GM10266 (cell line): ENCODE measurements at regions not wholly inside any gene's neighbourhood (a gene's known extent, or its start where the extent isn't known, plus 50 kb on each side); places are given as distances from the start of the nearest gene placed in this dataset.
"Not testable (repeated sequence)": the region's sequence is repeated elsewhere in the genome, so short reads cannot be mapped to it uniquely, and the experiment has no call there.

Experiments
- DNase-seq: peaks from one replicate; pipeline ENCODE4 v3.0.0; 2012; ENCODE audit errors: extremely low spot score
- TF ChIP-seq, protein P1 (sequence below): IDR thresholded peaks from 2 replicates; pipeline ENCODE4 v1.5.1; 2012; ENCODE audit warnings: mild to moderate bottlenecking, low read depth; ENCODE audit not compliant: control insufficient read depth, insufficient read depth; ENCODE audit errors: missing control alignments

DNA sequence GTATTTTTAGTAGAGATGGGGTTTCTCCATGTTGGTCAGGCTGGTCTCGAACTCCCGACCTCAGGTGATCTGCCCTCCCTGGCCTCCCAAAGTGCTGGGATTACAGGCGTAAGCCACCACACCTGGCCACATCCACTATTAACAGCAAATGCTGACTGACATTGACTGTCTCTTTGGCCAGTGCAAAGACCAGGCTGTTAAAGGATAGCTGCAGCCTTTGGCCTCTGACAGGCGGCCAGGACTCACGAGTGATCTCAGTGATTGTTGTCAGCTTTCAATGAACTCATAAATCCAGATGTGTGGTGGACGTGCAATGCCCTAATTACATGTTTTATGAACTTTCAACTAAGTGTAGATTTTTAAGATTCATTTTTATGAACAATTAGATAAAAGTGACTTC is 174.4 kb upstream of the EXOC2 start:
- TF ChIP-seq, protein P1, sequence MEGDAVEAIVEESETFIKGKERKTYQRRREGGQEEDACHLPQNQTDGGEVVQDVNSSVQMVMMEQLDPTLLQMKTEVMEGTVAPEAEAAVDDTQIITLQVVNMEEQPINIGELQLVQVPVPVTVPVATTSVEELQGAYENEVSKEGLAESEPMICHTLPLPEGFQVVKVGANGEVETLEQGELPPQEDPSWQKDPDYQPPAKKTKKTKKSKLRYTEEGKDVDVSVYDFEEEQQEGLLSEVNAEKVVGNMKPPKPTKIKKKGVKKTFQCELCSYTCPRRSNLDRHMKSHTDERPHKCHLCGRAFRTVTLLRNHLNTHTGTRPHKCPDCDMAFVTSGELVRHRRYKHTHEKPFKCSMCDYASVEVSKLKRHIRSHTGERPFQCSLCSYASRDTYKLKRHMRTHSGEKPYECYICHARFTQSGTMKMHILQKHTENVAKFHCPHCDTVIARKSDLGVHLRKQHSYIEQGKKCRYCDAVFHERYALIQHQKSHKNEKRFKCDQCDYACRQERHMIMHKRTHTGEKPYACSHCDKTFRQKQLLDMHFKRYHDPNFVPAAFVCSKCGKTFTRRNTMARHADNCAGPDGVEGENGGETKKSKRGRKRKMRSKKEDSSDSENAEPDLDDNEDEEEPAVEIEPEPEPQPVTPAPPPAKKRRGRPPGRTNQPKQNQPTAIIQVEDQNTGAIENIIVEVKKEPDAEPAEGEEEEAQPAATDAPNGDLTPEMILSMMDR: no peak
- DNase-seq: no peak

DNA sequence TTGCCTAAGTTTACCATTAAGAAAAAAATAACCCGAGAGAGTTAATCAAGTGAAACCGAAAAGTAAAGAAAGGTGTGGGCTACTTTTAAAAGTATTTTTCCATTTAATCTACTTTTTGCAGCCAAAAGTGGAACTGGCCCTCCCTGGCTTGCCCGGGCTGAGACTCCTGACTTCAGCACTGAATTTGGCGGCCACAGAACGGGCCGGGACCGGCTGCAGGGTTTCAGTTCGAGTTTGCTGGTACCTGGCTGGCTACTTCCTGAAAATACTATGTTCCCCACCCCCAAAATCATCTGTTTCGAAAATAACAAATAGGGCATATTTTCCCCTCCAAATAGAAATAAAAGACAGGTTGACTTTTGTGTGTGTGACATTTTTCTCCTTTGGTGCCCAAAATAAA is 173.4 kb upstream of the EXOC2 start:
- no peak for DNase-seq
- TF ChIP-seq, protein P1: no peak

DNA sequence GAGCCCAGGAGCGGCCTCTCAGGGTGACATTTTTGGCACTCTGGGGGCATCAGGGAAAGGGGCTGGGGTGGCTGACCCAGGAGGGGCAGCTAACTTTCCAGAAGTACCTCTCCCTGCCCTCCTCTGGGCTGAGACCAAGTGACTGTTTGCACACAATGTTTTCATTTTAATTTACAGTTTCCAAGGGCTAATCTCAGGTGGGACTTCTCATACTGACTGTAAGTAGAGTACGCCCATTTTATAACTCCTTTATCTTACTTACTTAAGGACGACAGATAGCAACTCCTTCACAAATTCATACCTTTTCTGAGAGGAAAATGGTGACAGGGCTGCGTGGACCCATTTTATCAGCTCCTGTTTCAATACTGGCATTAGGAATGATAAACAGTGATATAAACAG is 172.9 kb upstream of the EXOC2 start:
- TF ChIP-seq, protein P1: no peak
- DNase-seq: no peak

DNA sequence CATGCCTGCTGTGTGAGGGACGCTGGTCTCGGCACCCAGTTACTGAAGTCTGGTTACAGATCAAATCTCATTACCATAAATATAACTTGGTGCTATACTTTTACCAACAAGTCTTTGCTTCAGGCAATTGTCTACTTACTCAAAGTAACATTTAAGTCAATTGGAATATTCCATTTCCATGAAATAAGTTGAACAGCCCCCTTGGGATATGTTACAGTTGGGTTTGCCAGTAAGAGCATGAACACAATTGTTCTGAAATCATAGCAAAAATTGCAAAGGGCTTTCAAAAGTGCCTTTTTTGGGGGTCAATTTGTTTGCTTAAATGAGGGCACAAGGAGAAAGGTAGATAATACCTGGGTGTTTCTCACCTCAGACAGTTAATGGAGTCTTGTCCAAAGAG is 170.9 kb upstream of the EXOC2 start:
- TF ChIP-seq, protein P1: no peak
- no peak for DNase-seq

DNA sequence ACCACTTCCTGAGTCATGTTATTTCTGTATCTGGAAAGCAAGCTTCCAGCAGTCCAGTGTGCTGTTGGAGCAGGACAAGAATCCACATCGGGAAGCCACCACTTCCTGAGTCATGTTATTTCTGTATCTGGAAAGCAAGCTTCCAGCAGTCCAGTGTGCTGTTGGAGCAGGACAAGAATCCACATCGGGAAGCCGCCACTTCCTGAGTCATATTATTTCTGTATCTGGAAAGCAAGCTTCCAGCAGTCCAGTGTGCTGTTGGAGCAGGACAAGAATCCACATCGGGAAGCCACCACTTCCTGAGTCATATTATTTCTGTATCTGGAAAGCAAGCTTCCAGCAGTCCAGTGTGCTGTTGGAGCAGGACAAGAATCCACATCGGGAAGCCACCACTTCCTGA is 170.2 kb upstream of the EXOC2 start:
- not testable (repeated sequence) for DNase-seq

DNA sequence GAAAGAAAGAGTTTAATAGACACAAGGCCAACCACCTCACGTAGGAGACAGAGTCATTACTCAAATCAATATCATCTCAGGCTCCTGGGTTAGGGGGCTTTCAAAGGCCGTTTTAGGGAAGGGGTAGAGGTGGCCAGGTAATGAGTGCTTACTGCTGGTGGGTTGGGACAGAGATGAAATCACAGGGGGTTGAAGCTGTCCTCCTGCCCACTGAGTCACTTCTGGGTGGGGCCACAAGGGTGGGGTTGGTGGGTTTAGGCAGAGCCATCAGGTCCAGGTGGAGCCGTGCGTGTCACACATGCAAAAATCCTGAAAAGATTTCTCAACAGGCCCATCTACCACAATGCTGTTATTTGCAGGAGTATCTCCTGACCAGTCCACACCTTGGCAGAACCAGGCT is 167.0 kb upstream of the EXOC2 start:
- TF ChIP-seq, protein P1: no peak
- DNase-seq: no peak

DNA sequence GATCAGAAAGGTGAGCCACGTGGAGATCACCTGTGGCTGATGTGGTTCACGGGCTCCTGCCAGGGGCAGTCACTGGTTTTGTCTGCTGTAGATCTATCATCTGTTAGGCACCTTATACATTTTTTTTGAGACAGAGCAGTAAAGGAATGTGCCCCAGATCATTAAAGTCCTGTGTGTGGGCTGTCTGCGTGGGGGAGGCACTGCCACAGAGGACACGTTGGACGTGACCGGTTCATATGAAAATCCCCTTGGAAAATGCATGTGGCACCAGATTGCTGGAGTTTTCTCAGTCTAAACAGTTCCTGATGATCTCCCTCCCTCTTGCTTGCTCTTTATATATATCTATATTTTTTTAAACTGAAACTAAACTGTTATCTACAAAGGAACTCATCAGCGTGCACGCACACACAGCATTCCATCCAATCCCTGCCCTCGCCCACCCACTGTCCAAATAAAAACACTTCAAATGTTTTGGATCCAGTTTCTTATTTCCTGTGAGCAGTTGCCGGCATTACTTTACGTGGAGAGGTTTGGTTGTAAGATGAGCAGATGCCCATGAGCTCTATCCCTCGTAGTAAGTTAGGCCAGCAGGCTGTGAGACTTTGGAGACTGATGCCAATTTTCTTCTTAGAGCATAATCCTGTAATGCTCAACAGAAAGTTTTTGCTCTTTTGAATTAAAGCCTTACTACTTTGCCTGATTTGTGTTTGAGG is 161.6 kb upstream of the EXOC2 start:
- TF ChIP-seq, protein P1: no peak
- DNase-seq: no peak

DNA sequence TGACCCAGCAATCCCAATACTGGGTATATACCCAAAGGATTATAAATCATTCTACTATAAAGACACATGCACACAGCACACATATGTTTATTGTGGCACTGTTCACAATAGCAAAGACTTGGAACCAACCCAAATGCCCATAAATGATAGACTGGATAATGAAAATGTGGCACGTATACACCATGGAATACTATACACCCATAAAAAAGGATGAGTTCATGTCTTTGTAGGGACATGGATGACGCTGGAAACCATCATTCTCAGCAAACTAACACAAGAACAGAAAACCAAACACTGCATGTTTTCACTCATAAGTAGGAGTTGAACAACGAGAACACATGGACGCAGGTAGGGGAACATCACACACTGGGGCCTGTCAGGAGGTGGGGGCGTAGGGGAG is 159.3 kb upstream of the EXOC2 start:
- not testable (repeated sequence) for DNase-seq

DNA sequence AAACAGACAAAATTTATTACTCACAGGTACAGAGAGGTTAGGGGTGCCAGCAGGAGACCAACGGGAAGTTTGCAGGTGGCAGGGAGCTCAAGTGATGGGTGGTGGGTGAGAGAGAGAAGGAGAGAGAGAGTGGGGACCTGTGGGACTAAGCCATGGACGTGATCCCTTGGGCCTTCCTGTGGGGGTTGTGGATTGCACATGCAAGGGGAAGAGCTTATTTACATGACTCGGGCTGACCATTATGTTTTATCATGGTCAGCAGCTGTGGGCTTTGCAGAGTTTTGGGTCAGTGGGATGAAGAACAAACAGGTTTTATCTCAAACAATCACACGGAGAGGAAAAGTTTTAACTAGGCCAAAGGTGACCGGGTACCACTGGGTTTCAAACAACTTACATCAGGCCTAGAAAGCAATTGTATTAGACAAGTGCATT is 156.2 kb upstream of the EXOC2 start:
- DNase-seq: no peak
- TF ChIP-seq, protein P1: no peak
